HG03060 (cell line): ENCODE measurements at regions not wholly inside any gene's neighbourhood (a gene's known extent, or its start where the extent isn't known, plus 50 kb on each side); places are given as distances from the start of the nearest gene placed in this dataset.

Experiments
- ATAC-seq: cut with Tn5 transposase; IDR thresholded peaks from one replicate; pipeline ENCODE4 v1.9.1; 2021; ENCODE audit warnings: low read depth, moderate number of reproducible peaks; ENCODE audit not compliant: unreplicated experiment

DNA sequence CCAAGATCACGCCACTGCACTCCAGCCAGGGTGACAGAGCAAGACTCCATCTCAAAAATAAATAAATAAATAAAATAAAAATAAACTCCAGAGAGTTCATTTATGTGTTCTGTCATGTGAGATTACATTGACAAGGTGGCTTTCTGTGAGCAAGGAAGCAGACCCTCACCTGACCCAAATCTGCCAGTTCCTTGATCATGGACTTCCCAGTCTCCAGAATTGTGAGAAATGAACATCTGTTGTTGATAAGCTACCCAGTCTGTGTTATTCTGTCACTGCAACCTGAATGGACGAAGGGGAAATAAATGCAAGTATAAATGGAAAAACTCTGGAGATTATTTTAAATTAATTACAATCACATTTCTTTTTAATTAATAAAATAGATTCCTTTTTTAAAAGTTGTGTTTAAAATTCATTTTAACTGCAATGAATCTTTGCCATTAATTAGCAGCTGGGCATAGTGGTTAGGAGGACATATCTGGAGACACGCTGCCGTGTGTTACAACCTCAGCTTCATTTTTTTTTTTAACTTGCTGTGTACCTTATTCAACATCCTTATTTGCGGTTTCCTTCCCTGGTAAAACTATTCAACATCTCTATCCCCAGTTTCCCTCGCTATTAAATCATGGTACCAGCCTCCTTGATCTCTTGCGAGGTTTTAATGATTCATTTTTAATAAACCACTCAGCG lies 376.4 kb downstream of the CHSY3 start:
- no peak for ATAC-seq

DNA sequence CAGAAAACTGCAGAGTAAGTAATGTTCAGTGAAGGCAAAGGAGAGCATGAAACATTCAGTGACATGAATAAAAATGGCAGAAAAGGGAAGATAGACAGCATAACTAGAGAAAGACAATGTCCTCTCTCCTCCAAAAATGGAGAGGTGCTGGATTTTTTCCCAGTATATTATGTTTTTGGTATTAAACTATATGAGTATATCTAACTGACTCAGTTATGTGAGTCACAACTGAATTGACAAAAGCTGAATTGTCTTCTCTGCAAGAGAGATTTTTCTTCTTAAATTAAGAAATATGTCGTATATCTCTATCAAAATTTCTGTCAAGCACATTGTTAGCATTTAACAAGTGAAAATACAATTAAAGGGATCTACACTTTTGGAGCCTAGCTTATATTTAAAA lies 375.1 kb downstream of the CHSY3 start:
- ATAC-seq = no peak

DNA sequence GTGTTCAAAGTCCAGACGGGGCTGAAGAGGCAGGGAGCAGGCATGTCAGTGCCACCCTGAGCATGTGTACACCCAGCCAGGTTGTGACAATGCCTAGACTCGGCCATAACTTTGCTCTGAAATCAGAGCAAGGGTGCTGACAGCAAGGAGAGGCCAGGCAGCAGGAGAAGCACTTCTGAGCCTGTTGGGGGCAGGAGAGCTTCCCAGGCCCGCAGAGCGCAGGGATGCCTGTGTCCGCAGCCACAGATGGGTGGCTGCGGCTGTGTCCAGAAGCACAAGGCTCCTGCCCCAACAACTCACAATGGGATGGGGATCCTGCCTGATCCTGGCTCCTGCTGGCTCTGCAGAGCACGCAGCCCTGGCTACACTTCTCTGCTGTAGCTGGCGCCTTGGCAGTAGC lies 373.9 kb downstream of the CHSY3 start:
- ATAC-seq = no peak

DNA sequence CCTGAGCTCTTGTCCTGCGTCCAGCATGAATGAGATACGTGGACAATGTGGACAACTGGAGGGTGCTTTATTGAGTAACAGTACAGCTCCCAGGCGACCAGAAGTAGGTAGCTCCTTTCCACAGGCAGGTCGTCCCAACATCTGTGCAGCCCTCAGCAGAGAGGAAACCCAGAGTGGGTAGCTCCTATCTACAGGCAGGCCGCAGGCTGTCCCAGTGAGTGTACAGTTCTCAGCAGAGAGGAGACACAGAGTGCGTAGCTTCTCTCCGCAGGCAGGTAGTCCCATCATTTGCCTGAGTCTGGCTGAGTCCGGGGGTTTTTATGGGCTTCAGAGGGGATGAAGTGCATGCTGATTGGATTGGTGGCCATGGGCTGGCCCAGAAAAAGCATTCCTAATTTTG lies 373.3 kb downstream of the CHSY3 start:
- ATAC-seq = no peak

DNA sequence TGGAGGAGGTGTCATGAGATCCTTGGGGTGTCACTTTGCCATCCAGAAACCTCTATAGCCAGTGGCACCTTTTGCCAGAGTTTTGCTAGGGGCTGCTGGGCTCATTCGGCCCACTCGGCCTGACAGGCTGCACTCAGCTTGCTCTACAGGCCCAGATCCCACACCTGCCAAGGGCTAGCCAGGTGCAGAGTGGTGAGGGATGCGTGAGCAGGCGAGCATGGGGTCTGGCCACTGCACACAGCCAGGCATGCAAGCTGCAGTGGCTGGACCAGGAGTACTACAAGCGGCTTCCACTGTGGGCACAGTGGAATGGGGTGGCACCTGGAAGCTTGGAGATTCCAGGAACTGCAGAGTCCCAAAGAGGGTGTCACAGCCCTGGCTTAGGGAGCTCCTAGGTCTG lies 372.7 kb downstream of the CHSY3 start:
- no peak for ATAC-seq

DNA sequence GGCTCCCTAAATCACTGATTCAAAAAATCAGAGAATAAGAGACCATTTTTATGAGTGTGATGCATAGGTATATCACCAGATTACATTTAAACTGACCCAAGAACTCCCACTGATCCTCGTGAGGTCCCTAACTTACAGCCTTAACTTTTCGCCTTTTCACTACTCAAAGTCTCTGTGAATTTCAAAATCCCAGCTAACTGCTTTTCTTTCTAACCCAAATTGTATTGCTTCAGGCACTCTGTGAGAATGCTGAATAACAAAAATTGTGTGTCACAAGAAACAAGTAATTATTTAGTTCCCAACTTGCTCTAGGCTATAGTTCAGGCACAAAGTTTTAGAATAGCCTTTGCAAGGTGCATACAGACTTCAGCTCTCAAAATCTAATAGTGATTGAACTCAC lies 368.6 kb downstream of the CHSY3 start:
- ATAC-seq = no peak

DNA sequence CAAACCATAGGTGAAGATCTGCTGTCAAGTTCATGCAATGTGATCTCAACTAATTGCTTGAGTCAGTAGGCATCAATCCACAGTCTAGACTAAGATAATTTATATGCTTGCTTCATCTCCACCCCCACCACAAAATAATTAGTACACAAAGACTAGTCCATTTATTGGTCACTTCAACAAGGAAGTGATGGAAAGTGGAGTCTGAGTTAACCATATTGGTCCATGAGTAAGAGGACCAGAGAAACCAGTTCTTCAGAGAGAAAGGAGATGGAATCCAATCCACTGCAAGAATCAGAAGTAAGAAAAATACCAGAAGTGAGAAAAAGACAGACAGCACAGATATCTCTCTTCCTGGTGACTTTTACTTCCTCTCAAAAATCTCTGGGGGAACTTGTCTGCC lies 366.5 kb downstream of the CHSY3 start:
- ATAC-seq = no peak

DNA sequence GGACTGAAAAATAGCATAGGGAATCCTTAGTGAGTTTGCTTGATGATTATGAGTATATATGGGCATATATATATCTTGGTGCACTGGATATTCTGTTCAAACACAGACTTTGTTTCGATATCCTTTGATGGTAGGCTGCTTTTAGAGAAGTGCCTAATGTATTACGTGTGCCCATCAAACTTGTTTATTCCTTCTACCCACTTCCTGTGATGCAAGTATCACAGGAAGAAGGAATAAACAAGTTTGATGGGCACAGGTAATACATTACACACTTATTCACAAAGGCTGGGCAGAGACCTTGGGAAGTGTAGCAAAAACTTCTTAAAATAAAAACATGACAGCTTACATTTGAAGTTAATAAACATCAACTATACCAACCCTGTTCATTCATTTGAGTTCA lies 364.2 kb downstream of the CHSY3 start:
- no peak for ATAC-seq

DNA sequence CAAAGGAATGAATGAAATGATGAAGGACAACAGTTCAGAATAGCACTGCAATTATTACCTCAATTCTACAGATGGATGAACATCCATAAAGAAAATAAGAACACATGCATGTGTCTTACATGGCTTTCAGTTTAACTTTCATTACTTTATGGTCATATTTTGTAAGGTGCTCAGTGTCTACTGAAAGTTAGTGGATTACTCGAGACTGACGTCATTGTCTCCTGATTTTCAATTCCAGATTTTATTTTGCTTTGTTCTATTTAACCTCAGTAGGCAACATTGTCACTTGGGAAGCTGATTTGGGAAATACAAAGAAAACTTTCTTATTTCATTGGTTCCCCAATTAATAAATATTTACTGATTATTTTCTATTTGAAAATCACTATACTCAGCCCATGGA lies 363.7 kb downstream of the CHSY3 start:
- no peak for ATAC-seq

DNA sequence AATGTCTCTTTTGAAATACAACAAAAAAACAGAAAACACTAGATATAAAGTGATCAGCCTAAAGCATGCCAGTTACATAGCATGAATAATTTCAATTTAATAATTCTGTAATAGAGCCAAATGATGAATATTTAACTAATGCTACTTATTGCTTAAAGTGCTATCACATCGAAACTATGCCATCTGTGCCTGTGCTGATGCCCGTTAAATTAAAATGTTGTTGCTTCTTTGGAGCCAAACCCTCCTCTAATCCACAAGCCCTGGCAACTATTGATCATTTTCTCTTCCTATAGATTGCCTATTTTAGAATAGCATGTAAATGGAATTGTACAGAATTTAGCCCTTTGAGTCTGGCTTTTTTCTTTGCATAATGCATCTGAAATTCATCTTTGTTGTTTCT lies 356.2 kb downstream of the CHSY3 start:
- no peak for ATAC-seq

DNA sequence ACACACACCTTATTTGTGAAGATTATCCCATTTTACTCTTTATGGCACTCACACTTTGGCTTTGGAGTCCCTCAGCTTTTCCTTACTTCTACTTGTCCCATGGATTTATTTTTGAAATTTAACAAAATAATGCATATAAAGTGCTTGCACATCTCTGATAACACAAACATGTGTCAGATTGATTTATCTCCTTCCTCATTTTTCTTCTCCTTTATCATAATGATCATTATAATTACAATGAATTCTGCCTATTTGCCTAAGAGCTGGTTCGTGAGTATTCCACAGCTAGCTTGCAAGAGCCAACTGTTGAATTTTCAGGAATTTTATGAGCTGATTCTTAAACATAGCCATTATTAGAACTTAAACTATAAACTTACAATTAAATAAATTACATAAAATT lies 347.7 kb downstream of the CHSY3 start:
- no peak for ATAC-seq

DNA sequence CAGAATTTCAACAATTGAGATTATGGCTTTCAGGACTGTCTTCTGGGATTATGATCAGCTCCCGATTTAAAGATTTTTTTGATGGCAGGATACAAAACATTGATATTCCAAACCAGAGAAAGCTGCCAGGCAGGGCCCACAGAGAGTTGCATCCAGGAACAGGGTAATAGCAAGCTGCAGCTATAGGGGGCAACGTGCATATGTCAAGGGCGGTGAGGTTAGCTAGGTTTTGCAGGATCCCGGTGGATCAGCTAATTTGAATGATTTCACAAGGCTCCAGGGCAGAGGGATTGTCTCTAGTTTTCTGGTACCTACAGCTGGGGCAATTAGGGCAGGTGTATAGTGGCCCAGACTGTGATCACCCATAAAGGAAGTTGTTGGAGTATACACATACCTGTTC lies 339.4 kb downstream of the CHSY3 start:
- no peak for ATAC-seq

DNA sequence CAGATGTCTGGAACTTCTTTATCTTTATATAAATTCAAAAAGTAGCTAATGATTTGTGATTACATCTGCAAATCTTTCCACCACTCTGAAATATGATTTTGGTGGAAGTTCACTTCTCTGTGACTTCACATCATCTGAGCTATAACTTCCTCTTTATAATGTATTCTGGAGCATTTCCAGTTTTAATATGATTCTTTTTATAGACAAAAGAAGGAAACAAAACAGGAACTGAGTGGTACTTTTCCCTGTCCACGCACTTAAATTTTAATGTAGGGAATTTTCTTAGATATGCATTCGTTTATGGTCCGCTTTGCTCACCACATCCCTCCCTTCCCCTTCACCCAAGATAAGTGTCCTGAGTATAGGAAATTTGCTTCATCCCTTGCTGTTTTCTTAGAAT lies 333.5 kb downstream of the CHSY3 start:
- no peak for ATAC-seq
